SU-DHL-6 (cell line): ENCODE measurements at regions not wholly inside any gene's neighbourhood (a gene's known extent, or its start where the extent isn't known, plus 50 kb on each side); places are given as distances from the start of the nearest gene placed in this dataset.

ENCODE experiments used
- H2AFZ ChIP-seq: fragments of 200-600 bp; sonication (generic); 2 replicates; pipeline ENCODE4 v1.6.1; 2014; ENCODE audit warnings: low read depth, mild to moderate bottlenecking, moderate library complexity, mixed read lengths, antibody characterized with exemption, low read length; ENCODE audit not compliant: severe bottlenecking
- H3F3A ChIP-seq: fragments of 200-600 bp; shearing (Covaris generic); 2 replicates; pipeline ENCODE4 v1.6.0; 2016; ENCODE audit warnings: antibody characterized with exemption, mild to moderate bottlenecking; ENCODE audit not compliant: insufficient read depth
- H3K27ac ChIP-seq: fragments of 200-600 bp; sonication (generic); 2 replicates; pipeline ENCODE4 v1.5.1; 2016; ENCODE audit warnings: low read depth, mild to moderate bottlenecking, low read length, moderate library complexity, mixed read lengths
- H3K27me3 ChIP-seq: fragments of 200-600 bp; sonication (generic), shearing (Covaris generic); 2 replicates; pipeline ENCODE4 v1.6.0; 2014; ENCODE audit warnings: mild to moderate bottlenecking, low read length
- H3K36me3 ChIP-seq: fragments of 200-600 bp; sonication (generic); 2 replicates; pipeline ENCODE4 v1.6.1; 2014; ENCODE audit warnings: mild to moderate bottlenecking, low read length, mixed read lengths
- H3K4me2 ChIP-seq: fragments of 300-600, 200-600 bp; shearing (Covaris generic), sonication (generic); 2 replicates; pipeline ENCODE4 v1.6.0; 2014; ENCODE audit warnings: low read length, low read depth, mild to moderate bottlenecking; ENCODE audit not compliant: poor library complexity, severe bottlenecking
- H3K4me3 ChIP-seq: fragments of 200-600 bp; sonication (generic); 2 replicates; pipeline ENCODE4 v1.5.1; 2014; ENCODE audit warnings: antibody characterized with exemption, low read length, mild to moderate bottlenecking, mixed read lengths; ENCODE audit not compliant: insufficient read depth, poor library complexity, severe bottlenecking
- H3K79me2 ChIP-seq: fragments of 200-600 bp; sonication (generic); 2 replicates; pipeline ENCODE4 v1.6.1; 2014; ENCODE audit warnings: mild to moderate bottlenecking, low read length, moderate library complexity; ENCODE audit not compliant: insufficient read depth
- H3K9ac ChIP-seq: fragments of 200-600 bp; sonication (generic); 2 replicates; pipeline ENCODE4 v1.7.0; 2014; ENCODE audit warnings: mild to moderate bottlenecking, low read length
- H3K9me2 ChIP-seq: fragments of 200-600 bp; sonication (generic); replicated peaks from 2 replicates; pipeline ENCODE4 v1.6.1; 2014; ENCODE audit warnings: low read length; ENCODE audit not compliant: insufficient read depth
- H3K9me3 ChIP-seq: fragments of 200-600 bp; sonication (generic); 2 replicates; pipeline ENCODE4 v1.6.1; 2014; ENCODE audit warnings: low read length, mixed read lengths; ENCODE audit not compliant: insufficient read depth
- H4K20me1 ChIP-seq: fragments of 200-600 bp; sonication (generic); 2 replicates; pipeline ENCODE4 v1.6.1; 2014; ENCODE audit warnings: low read depth, mild to moderate bottlenecking, antibody characterized with exemption, low read length, moderate library complexity, mixed read lengths
- EZH2phosphoT487 ChIP-seq: fragments of 200-600 bp; sonication (generic), shearing (Covaris generic); conservative IDR thresholded peaks from 2 replicates; pipeline ENCODE4 v1.6.1; 2018; ENCODE audit warnings: mild to moderate bottlenecking, antibody characterized with exemption, low read length, moderate library complexity, mixed read lengths
- TF ChIP-seq, protein P1 (sequence below): fragments of 200-600 bp; sonication (generic); IDR thresholded peaks from one replicate; pipeline ENCODE4 v1.5.1; 2017; ENCODE audit warnings: antibody characterized with exemption, mild to moderate bottlenecking, low read length, moderate library complexity; ENCODE audit not compliant: insufficient read depth, poor library complexity, severe bottlenecking

DNA sequence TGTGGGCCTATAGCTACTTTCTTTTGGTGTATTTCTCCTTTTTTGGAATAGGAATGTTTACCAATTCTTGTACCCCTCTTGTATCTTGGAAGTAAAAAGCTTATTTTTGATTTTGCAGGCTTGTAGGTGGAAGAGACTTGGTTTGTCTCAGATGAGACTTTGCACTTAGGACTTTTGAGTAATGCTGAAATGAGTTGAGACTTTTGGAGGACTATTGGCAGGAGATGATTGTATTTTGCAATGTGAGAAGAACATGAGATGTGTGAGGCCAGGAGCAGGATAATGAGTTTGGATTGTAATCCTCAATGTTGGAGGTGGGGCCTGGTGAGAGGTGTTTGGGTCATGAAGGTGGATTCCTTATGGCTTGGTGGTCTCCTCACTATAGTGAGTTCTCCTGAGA, 106.3 kb downstream of the KBTBD8 start:
- no peak for TF ChIP-seq EZH2phosphoT487
- TF ChIP-seq, protein P1, sequence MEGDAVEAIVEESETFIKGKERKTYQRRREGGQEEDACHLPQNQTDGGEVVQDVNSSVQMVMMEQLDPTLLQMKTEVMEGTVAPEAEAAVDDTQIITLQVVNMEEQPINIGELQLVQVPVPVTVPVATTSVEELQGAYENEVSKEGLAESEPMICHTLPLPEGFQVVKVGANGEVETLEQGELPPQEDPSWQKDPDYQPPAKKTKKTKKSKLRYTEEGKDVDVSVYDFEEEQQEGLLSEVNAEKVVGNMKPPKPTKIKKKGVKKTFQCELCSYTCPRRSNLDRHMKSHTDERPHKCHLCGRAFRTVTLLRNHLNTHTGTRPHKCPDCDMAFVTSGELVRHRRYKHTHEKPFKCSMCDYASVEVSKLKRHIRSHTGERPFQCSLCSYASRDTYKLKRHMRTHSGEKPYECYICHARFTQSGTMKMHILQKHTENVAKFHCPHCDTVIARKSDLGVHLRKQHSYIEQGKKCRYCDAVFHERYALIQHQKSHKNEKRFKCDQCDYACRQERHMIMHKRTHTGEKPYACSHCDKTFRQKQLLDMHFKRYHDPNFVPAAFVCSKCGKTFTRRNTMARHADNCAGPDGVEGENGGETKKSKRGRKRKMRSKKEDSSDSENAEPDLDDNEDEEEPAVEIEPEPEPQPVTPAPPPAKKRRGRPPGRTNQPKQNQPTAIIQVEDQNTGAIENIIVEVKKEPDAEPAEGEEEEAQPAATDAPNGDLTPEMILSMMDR = no peak
- H3F3A ChIP-seq = no peaks in the 10 kb centered on the region

DNA sequence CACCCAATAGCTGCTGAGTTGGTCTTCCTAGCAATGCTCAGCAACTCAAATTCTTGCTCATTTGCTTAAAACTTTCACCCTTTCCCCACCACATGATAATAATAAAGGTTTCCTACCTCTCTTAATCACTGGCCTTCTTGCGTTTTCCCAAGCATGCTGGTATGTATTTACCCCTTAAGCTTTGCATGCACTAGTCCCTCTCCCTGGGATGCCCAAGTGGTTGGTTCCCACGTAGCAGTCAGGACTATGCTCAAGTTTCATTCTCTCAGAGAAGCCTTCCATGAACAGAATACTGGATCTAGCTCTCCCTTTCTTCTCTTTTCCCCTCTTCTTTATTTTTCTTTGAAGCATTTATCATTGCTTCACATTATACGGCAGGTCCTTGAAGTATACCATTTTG, 108.8 kb downstream of the KBTBD8 start:
- no peaks in the 10 kb centered on the region for H4K20me1 ChIP-seq
- H3K9ac ChIP-seq = no peak overlapping the region
- H2AFZ ChIP-seq = no peak overlapping the region

More for the DNA sequence above, 106.3 kb downstream of the KBTBD8 start:
- Histone ChIP-seq H3K27me3 (no peaks in the 10 kb centered on the region), H3K9me2 (no peaks in the 10 kb centered on the region), H3K36me3 (no peaks in the 10 kb centered on the region), H3K9me3 (peaks cover 7% of the 10 kb centered on the region; the same call in 1 of the 2 replicates), H4K20me1 (no peaks in the 10 kb centered on the region), H3K4me3 (no peak overlapping the region), H3K9ac (no peak overlapping the region), H3K27ac (no peak overlapping the region), H2AFZ (no peak overlapping the region), H3K79me2 (no peaks in the 10 kb centered on the region), H3K4me2 (no peak overlapping the region)

DNA sequence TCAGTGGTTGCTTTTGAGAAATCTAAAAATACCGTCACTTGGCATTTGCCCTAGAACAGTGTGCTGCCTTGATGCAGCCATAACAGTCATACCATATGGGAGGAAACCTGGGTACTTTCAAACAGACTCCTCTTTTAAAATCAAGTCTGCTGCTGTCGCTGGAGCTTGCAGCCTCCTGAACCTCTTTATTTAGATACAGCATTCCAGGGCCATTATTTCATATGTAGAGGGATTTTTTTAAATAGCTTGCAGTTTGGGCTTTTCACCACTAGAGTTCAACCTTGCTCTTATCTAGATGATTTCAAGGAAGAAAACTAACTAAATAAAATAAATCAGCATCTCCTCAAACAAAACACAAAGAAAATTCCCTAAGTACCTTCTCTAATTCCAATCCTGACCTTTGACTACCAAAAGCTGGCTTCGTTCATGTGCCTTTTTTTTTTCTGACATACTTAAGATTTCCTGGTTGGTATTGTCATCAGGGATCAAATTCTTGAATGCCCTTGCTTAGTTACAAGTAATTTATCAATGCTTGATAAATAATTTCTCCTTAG, 111.6 kb downstream of the KBTBD8 start:
- no peaks in the 10 kb centered on the region for H3F3A ChIP-seq
- no peak overlapping the region for H3K4me2 ChIP-seq
- H2AFZ ChIP-seq = no peak overlapping the region
- no peak overlapping the region for H3K4me3 ChIP-seq
- H3K27me3 ChIP-seq = no peaks in the 10 kb centered on the region
- no peak overlapping the region for H3K27ac ChIP-seq
- no peaks in the 10 kb centered on the region for H3K9me2 ChIP-seq
- H3K36me3 ChIP-seq = no peaks in the 10 kb centered on the region
- H3K9ac ChIP-seq = no peak overlapping the region
- H3K9me3 ChIP-seq = no peaks in the 10 kb centered on the region
- H4K20me1 ChIP-seq = no peaks in the 10 kb centered on the region
- TF ChIP-seq, protein P1 = peak; percentile 55
- TF ChIP-seq EZH2phosphoT487 = no peak
- no peaks in the 10 kb centered on the region for H3K79me2 ChIP-seq

More for the DNA sequence above, 108.8 kb downstream of the KBTBD8 start:
- H3K36me3 ChIP-seq = no peaks in the 10 kb centered on the region
- peaks cover 7% of the 10 kb centered on the region; the same call in 1 of the 2 replicates for H3K9me3 ChIP-seq
- H3K79me2 ChIP-seq = no peaks in the 10 kb centered on the region
- no peaks in the 10 kb centered on the region for H3F3A ChIP-seq
- no peak overlapping the region for H3K4me3 ChIP-seq
- H3K27me3 ChIP-seq = no peaks in the 10 kb centered on the region
- TF ChIP-seq, protein P1 = no peak
- H3K27ac ChIP-seq = no peak overlapping the region
- H3K9me2 ChIP-seq = no peaks in the 10 kb centered on the region
- H3K4me2 ChIP-seq = no peak overlapping the region
